Activated CD8-positive, alpha-beta T cell treated with anti-CD3 and anti-CD28 coated beads for 36 hours (primary cell): ENCODE measurements at regions not wholly inside any gene's neighbourhood (a gene's known extent, or its start where the extent isn't known, plus 50 kb on each side); places are given as distances from the start of the nearest gene placed in this dataset.

ENCODE experiments used
- ATAC-seq: fragments of 200-7000 bp; cut with Tn5 transposase; one replicate; pipeline ENCODE4 v1.10.0; 2021; ENCODE audit warnings: mild to moderate bottlenecking, moderate library complexity
- CTCF ChIA-PET: fragments of 350-600 bp; sonication (Branson Sonifier 250); formaldehyde crosslinking; loops from one replicate; lab custom pipeline; 2021; ENCODE audit warnings: antibody characterized with exemption; lab: Charles Lee
- POLR2A ChIA-PET: fragments of 350-600 bp; sonication (Branson Sonifier 250); formaldehyde crosslinking; loops from one replicate; lab custom pipeline; 2021; ENCODE audit warnings: antibody characterized with exemption; lab: Charles Lee
- DNase-seq: peaks from one replicate; pipeline ENCODE4 v3.0.0-alpha.2; 2020
- H3K27ac Mint-ChIP-seq: one replicate; pipeline ENCODE4 v1.8.0; 2021; ENCODE audit warnings: mild to moderate bottlenecking, mixed read lengths
- H3K27me3 Mint-ChIP-seq: one replicate; pipeline ENCODE4 v1.8.0; 2021; ENCODE audit warnings: mixed read lengths
- H3K36me3 Mint-ChIP-seq: one replicate; pipeline ENCODE4 v1.8.0; 2021; ENCODE audit warnings: low read depth, mixed read lengths
- H3K4me1 Mint-ChIP-seq: one replicate; pipeline ENCODE4 v1.8.0; 2021; ENCODE audit warnings: low read depth, mixed read lengths
- H3K4me3 Mint-ChIP-seq: one replicate; pipeline ENCODE4 v1.8.0; 2021; ENCODE audit warnings: mild to moderate bottlenecking, moderate library complexity, mixed read lengths
- H3K9me3 Mint-ChIP-seq: one replicate; pipeline ENCODE4 v1.8.0; 2021; ENCODE audit warnings: mixed read lengths
- CTCF ChIP-seq: fragments of 200-600 bp; IDR thresholded peaks from one replicate; pipeline ENCODE4 v1.8.0; 2022; ENCODE audit warnings: antibody characterized with exemption, mild to moderate bottlenecking
- intact Hi-C: fragments of 100-400 bp; cut with micrococcal nuclease; formaldehyde crosslinking; loops from one replicate; pipeline ENCODE4 v1.10.0; 2022

GRCh38 chr6:140970485-140970884, 1162.2 kb upstream of the GJE1 start:
- ATAC-seq (no peak), DNase-seq (no peak)
- no peaks in the 10 kb centered on the region for H3K4me1 Mint-ChIP-seq
- CTCF ChIA-PET, result no interaction called here
- H3K9me3 Mint-ChIP-seq, result no peaks in the 10 kb centered on the region
- intact Hi-C loops, result no loop called here
- no peak for TF ChIP-seq CTCF
- H3K4me3 Mint-ChIP-seq, result no peak overlapping the region
- POLR2A ChIA-PET, result no interaction called here
- H3K36me3 Mint-ChIP-seq, result no peaks in the 10 kb centered on the region
- no peak overlapping the region for H3K27ac Mint-ChIP-seq
- H3K27me3 Mint-ChIP-seq, result no peaks in the 10 kb centered on the region

- ChIA-PET CTCF (no interaction called here), POLR2A (no interaction called here)
- H3K4me1 Mint-ChIP-seq, result no peaks in the 10 kb centered on the region
- intact Hi-C loops, result no loop called here
- no peak overlapping the region for H3K4me3 Mint-ChIP-seq
- H3K27ac Mint-ChIP-seq, result no peak overlapping the region
- no peak for DNase-seq
- no peak for TF ChIP-seq CTCF
- peaks cover 2% of the 10 kb centered on the region for H3K27me3 Mint-ChIP-seq
- ATAC-seq, result no peak
- H3K36me3 Mint-ChIP-seq, result no peaks in the 10 kb centered on the region
- H3K9me3 Mint-ChIP-seq, result no peaks in the 10 kb centered on the region
Measured at GRCh38 chr6:140968062-140968461, 1164.7 kb upstream of the GJE1 start.

GRCh38 chr6:140966676-140967075, 1166.0 kb upstream of the GJE1 start:
- Mint-ChIP-seq H3K36me3 (no peaks in the 10 kb centered on the region), H3K27ac (no peak overlapping the region), H3K9me3 (no peaks in the 10 kb centered on the region), H3K27me3 (peaks cover 2% of the 10 kb centered on the region), H3K4me1 (no peaks in the 10 kb centered on the region), H3K4me3 (no peak overlapping the region)
- ChIA-PET CTCF (no interaction called here), POLR2A (no interaction called here)
- intact Hi-C loops, result no loop called here
- ATAC-seq (no peak), DNase-seq (no peak)
- TF ChIP-seq CTCF, result no peak

GRCh38 chr6:140960566-140960965, 1172.2 kb upstream of the GJE1 start:
- intact Hi-C loops, result no loop called here
- ChIA-PET POLR2A (no interaction called here), CTCF (no interaction called here)
- Mint-ChIP-seq H3K4me1 (no peaks in the 10 kb centered on the region), H3K27me3 (peaks cover 2% of the 10 kb centered on the region), H3K27ac (no peak overlapping the region), H3K36me3 (no peaks in the 10 kb centered on the region), H3K9me3 (no peaks in the 10 kb centered on the region), H3K4me3 (no peak overlapping the region)
- DNase-seq (no peak), ATAC-seq (no peak)
- TF ChIP-seq CTCF, result no peak

GRCh38 chr6:140957386-140957785, 1175.3 kb upstream of the GJE1 start:
- Mint-ChIP-seq H3K27me3 (no peaks in the 10 kb centered on the region), H3K4me1 (no peaks in the 10 kb centered on the region), H3K27ac (no peak overlapping the region), H3K4me3 (no peak overlapping the region), H3K36me3 (no peaks in the 10 kb centered on the region), H3K9me3 (no peaks in the 10 kb centered on the region)
- ChIA-PET POLR2A (no interaction called here), CTCF (no interaction called here)
- no peak for TF ChIP-seq CTCF
- intact Hi-C loops, result no loop called here
- ATAC-seq, result no peak
- no peak for DNase-seq
